Fibroblast of the aortic adventitia (primary cell): ENCODE measurements at regions not wholly inside any gene's neighbourhood (a gene's known extent, or its start where the extent isn't known, plus 50 kb on each side); places are given as distances from the start of the nearest gene placed in this dataset.

Experiments
- DNase-seq: peaks from one replicate; pipeline ENCODE4 v3.0.0-alpha.2; 2010; ENCODE audit warnings: low read depth
- H3K4me3 ChIP-seq: 2 replicates; pipeline ENCODE4 v1.5.1; 2011; ENCODE audit warnings: low read depth, mild to moderate bottlenecking, control low read depth, low read length, moderate library complexity
- CTCF ChIP-seq: IDR thresholded peaks from 2 replicates; pipeline ENCODE4 v1.5.1; 2011; ENCODE audit warnings: mild to moderate bottlenecking, low read length, control low read depth, inconsistent platforms; ENCODE audit not compliant: insufficient read depth

DNA sequence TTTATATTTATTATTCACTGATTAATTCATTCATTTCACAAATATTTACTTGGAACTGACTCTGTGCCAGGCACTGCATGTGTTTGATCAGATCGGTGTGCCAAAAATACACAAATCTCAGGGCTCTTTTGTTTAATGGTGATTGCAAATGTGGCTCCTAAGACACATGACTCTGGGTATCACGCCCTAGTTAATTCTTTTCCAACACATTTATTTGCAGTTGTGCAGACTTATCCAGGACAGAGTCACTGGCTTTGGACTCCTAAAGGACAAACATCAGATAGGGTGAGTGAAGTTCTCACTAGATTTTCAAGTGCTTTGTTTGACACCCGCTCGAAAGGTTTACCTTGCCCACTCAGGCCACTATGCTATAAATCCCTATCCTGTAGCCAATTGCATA, 335.5 kb downstream of the BARHL2 start:
- no peak overlapping the region for H3K4me3 ChIP-seq
- no peak for TF ChIP-seq CTCF
- DNase-seq, result no peak

DNA sequence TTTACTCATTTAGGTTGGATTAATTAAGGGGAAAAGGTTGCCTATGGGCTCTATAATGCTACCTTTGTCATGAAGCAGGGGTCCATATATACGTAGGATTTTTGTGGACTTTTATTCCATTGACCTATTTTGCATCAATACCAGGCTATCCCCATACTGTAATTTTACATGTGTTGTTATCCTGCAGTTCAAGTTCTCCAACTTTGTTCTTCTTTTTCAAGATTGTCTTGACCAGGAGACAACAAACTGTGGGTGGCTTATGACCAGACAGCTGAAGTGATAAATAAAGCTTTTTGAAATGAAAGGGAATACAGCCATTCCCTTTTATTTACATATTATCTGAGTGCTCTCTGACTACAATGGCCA, 345.7 kb downstream of the BARHL2 start:
- no peak for TF ChIP-seq CTCF
- H3K4me3 ChIP-seq, result no peak overlapping the region
- no peak for DNase-seq

DNA sequence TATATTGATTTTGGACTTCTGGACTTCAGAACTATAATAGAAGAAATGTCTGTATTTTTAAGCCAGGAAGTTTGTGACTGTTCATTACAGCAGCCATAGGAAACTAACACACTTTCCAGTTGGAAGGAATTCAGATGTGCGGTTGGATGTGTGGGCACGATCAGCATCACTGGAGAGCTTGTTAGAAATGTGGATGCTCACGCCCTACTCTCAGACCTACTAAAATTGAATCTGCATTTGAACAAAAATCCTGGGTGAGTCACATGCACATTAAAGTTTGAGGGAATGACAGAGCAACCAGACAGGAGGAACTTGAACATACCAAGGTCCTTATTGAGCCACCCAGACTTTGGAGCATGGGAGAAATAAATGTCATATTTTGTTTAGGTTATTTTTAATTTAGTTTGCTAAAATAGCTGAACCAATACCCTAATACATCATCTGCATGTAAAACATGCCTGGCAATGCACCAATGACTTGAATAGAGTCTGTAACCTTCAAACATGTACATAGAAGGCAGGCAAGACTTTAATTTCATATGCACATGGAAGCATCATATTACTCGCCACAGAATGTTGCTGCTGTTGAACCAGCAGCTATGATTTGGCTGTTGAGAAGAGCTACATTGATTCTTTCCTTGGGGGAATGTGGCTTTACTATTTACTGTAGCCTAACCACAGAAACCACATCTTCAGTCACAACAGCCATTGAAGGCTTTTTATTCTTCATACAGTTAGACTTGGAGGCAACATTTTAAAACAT, 346.2 kb downstream of the BARHL2 start:
- DNase-seq, result peak; percentile 7
- TF ChIP-seq CTCF, result no peak
- no peak overlapping the region for H3K4me3 ChIP-seq

- DNase-seq, result no peak
- H3K4me3 ChIP-seq, result no peak overlapping the region
These were observed 354.9 kb downstream of the BARHL2 start for GRCh38 chr1:90362163-90362562.

GRCh38 chr1:90361026-90361425, 356.1 kb downstream of the BARHL2 start:
- DNase-seq, result no peak
- no peak for TF ChIP-seq CTCF
- no peak overlapping the region for H3K4me3 ChIP-seq

More at GRCh38 chr1:90362163-90362562, 354.9 kb downstream of the BARHL2 start:
- no peak for TF ChIP-seq CTCF

- no peak overlapping the region for H3K4me3 ChIP-seq
- no peak for TF ChIP-seq CTCF
These were observed 357.1 kb downstream of the BARHL2 start for GRCh38 chr1:90359994-90360393.

DNA sequence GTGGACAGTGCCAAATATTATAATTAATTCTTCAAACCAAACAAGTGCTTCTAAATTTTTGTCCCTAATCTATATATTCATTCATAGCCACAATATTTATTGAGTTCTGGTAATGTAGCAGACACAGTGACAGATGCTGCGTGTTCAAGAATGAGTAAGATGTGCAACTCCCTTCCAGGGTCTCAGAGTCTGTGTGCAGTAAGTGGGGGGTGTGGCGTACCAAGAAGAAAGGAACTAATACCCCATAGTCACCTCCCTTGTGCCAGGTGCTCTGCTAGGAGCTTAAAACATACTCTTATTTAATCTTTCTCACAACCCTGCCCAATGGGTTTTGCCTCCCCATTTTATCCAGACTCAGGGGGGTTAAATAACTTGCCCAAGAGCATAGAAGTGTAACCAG, 358.7 kb downstream of the BARHL2 start:
- TF ChIP-seq CTCF, result no peak

More at GRCh38 chr1:90359994-90360393, 357.1 kb downstream of the BARHL2 start:
- DNase-seq, result no peak

More for the DNA sequence above, 358.7 kb downstream of the BARHL2 start:
- no peak overlapping the region for H3K4me3 ChIP-seq
- DNase-seq, result no peak
